Neutrophil (primary cell): ENCODE measurements at regions not wholly inside any gene's neighbourhood (a gene's known extent, or its start where the extent isn't known, plus 50 kb on each side); places are given as distances from the start of the nearest gene placed in this dataset.

Experiments used
- H3K27ac ChIP-seq: fragments of 200-600 bp; sonication (generic); 2 replicates; pipeline ENCODE4 v1.5.1; 2016; ENCODE audit warnings: mild to moderate bottlenecking, moderate library complexity
- H3K27me3 ChIP-seq: fragments of 200-600 bp; sonication (generic); 2 replicates; pipeline ENCODE4 v1.6.0; 2016; ENCODE audit warnings: mild to moderate bottlenecking
- H3K36me3 ChIP-seq: fragments of 200-600 bp; sonication (generic); 2 replicates; pipeline ENCODE4 v1.5.1; 2017
- H3K4me1 ChIP-seq, 2 experiments: fragments of 200-600 bp in 1 of 2; sonication (generic) in 1 of 2; 1 replicate in 1 of 2; 2 replicates in 1 of 2; pipeline versions ENCODE4 v1.5.1 to v1.6.1; 2013 to 2016; ENCODE audit warnings: low read depth in 1 of 2, low read length in 1 of 2, mild to moderate bottlenecking in 1 of 2, moderate library complexity in 1 of 2; ENCODE audit not compliant: control insufficient read depth in 1 of 2, insufficient read depth in 1 of 2
- H3K4me3 ChIP-seq, 2 experiments: fragments of 200-600 bp in 1 of 2; sonication (generic) in 1 of 2; 1 replicate in 1 of 2; 2 replicates in 1 of 2; pipeline ENCODE4 v1.5.1; 2013 to 2016; ENCODE audit warnings: low read depth in 1 of 2, low read length in 1 of 2, mild to moderate bottlenecking in 1 of 2, moderate library complexity in 1 of 2
- H3K9me3 ChIP-seq: fragments of 200-600 bp; sonication (generic); 2 replicates; pipeline ENCODE4 v1.5.1; 2016
- TF ChIP-seq, protein P1 (sequence below): fragments of 200-600 bp; sonication (generic); IDR thresholded peaks from 2 replicates; pipeline ENCODE4 v1.5.1; 2016; ENCODE audit warnings: antibody characterized with exemption

DNA sequence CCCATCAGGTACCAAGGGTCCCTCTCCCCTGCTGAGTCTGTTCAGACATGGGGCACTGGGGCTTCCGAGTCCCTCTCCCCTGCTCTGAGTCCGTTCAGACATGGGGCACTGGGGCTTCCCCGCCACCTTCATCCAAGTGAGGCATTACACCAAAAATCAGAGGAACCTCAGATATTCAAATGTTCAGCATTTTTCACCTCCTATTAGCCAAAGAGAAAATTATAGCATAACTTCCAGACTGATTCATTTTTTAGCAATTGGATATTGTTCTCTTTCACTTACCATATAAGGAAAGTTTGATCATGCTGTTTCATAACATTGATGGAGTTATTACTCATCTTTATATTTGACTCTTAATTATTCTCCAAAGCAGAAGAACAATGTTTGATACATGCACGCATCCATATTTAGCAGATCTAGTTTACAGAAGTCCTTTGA lies 213.9 kb downstream of the MTHFS start:
- Histone ChIP-seq H3K9me3 (no peaks in the 10 kb centered on the region), H3K4me1 (no peaks in the 10 kb centered on the region), H3K36me3 (no peaks in the 10 kb centered on the region), H3K27me3 (peaks cover 79% of the 10 kb centered on the region), H3K27ac (no peak overlapping the region), H3K4me3 (no peak overlapping the region)
- TF ChIP-seq, protein P1, sequence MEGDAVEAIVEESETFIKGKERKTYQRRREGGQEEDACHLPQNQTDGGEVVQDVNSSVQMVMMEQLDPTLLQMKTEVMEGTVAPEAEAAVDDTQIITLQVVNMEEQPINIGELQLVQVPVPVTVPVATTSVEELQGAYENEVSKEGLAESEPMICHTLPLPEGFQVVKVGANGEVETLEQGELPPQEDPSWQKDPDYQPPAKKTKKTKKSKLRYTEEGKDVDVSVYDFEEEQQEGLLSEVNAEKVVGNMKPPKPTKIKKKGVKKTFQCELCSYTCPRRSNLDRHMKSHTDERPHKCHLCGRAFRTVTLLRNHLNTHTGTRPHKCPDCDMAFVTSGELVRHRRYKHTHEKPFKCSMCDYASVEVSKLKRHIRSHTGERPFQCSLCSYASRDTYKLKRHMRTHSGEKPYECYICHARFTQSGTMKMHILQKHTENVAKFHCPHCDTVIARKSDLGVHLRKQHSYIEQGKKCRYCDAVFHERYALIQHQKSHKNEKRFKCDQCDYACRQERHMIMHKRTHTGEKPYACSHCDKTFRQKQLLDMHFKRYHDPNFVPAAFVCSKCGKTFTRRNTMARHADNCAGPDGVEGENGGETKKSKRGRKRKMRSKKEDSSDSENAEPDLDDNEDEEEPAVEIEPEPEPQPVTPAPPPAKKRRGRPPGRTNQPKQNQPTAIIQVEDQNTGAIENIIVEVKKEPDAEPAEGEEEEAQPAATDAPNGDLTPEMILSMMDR: no peak

DNA sequence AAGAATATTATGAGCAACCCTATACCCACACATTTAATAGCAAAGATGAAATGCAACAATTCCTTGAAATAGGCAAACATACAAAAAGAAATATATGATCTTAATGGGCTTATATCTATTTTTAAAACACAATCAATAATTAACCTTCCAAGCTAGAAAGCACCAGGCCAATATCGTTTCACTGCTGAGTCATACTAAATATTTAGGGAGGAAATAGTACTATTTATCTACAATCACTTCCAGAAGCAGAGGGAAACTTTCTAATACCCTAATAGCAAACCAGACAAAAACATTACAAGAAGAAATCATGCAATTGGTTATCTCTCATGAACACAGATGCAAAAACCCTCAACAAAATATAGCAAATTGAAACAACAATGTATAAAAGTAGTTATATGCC lies 207.8 kb downstream of the MTHFS start:
- Histone ChIP-seq H3K9me3 (no peaks in the 10 kb centered on the region), H3K4me1 (no peaks in the 10 kb centered on the region), H3K27me3 (peaks cover 29% of the 10 kb centered on the region), H3K36me3 (no peaks in the 10 kb centered on the region), H3K4me3 (no peak overlapping the region), H3K27ac (no peak overlapping the region)
- TF ChIP-seq, protein P1: no peak

DNA sequence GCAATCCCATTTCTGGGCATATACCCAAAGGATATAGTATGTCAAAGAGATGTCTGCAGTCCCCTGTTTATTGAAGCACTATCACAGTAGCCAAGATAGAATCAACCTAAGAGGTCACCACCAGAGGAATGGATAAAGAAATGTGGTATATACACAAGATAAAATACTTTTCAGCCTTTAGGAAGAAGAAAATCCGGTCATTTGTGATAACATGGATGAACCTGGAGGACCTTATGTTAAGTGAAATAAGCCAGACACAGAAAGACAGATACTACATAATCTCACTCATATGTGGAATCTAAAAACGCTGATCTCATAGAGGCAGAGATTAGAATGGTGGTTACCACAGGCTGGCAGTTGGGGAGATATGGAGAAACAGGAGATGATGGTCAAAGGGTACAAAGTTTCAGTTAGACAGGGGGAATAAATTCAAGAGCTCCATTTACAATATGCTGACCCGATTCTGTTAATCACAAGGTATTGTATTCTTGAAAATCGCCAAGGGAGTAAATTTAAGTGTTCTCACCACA lies 195.8 kb downstream of the MTHFS start:
- peaks cover 14% of the 10 kb centered on the region for H3K27me3 ChIP-seq
- no peak overlapping the region for H3K27ac ChIP-seq
- H3K9me3 ChIP-seq: no peaks in the 10 kb centered on the region
- TF ChIP-seq, protein P1: no peak
- no peaks in the 10 kb centered on the region for H3K4me1 ChIP-seq
- no peak overlapping the region for H3K4me3 ChIP-seq
- no peaks in the 10 kb centered on the region for H3K36me3 ChIP-seq

DNA sequence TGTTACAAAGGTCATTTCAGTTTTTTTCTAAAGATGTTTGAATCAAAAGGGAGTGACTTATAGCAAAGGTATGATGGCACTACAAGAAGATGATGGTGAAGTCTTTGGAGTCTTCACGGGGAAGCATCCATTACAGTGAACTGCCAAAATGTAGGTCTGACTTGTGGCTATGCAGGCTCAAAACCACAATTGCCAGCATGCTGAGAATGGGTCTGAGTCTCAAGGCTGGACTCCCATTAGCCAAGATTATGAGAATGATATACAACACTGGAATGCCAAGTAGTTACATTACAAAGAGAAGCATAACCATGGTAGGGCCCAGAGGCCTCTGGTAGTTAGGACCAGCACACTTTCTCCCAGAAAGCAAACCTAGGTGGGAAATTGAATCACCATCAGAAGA lies 194.2 kb downstream of the MTHFS start:
- Histone ChIP-seq H3K4me3 (no peak overlapping the region), H3K36me3 (no peaks in the 10 kb centered on the region), H3K9me3 (no peaks in the 10 kb centered on the region), H3K27me3 (peaks cover 22% of the 10 kb centered on the region), H3K27ac (no peak overlapping the region), H3K4me1 (no peaks in the 10 kb centered on the region)
- TF ChIP-seq, protein P1: no peak

DNA sequence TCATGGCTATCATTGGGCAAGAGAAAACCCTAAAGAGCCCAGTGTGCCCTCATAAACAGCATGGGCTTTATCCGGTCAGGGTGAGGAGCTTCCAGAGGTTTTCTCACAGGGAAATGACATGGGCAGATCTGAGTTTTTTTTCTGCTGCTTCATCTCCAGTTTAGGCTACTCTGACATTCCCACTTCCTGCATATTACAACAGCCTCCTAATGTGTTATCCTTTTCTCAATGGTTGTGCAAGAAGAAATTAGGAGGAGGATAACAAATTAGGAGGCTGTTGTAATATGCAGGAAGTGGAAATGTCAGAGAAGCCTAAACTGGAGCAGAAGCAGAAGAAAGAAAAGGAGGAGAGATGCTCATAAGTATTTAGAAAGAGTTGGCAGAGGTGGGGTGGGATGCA lies 175.6 kb downstream of the MTHFS start:
- TF ChIP-seq, protein P1: no peak
- H3K9me3 ChIP-seq: no peaks in the 10 kb centered on the region
- H3K4me1 ChIP-seq: peaks cover 0 to 4% of the 10 kb centered on the region in 2 experiments
- H3K36me3 ChIP-seq: no peaks in the 10 kb centered on the region
- no peak overlapping the region for H3K4me3 ChIP-seq
- H3K27ac ChIP-seq: no peak overlapping the region
- peaks cover 10% of the 10 kb centered on the region for H3K27me3 ChIP-seq

DNA sequence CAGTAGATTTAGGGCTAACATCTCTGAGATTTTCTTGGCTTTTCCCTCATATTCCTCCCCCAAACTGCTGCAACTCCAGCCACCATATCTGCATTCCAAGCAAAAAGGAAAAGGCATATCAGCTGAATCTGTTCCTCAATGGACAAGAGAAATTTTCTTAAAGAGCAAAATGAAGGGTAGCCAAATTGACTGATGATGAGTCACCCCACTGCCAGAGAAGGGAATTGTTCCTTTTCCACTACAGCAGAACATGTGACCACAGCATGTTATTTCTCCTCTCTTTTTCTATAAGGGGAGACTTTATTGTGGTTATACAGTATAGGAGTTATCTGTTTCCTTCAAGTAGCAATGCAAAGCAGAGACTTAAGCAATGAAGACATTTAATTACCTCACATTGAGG lies 172.5 kb downstream of the MTHFS start:
- no peaks in the 10 kb centered on the region for H3K9me3 ChIP-seq
- no peak overlapping the region for H3K4me3 ChIP-seq
- H3K4me1 ChIP-seq: peaks cover 0 to 4% of the 10 kb centered on the region in 2 experiments
- peaks cover 13% of the 10 kb centered on the region for H3K27me3 ChIP-seq
- no peak overlapping the region for H3K27ac ChIP-seq
- TF ChIP-seq, protein P1: no peak
- H3K36me3 ChIP-seq: no peaks in the 10 kb centered on the region
